SK-N-MC (cell line): ENCODE measurements at regions not wholly inside any gene's neighbourhood (a gene's known extent, or its start where the extent isn't known, plus 50 kb on each side); places are given as distances from the start of the nearest gene placed in this dataset.

Experiments
- EZH2 ChIP-seq: fragments of 200-600 bp; sonication (generic); IDR thresholded peaks from one replicate; pipeline ENCODE4 v1.6.1; 2017; ENCODE audit warnings: antibody characterized with exemption
- POLR2AphosphoS5 ChIP-seq: IDR thresholded peaks from 2 replicates; pipeline ENCODE4 v1.6.1; 2012; ENCODE audit warnings: mild to moderate bottlenecking, low read depth, low read length, borderline replicate concordance

- TF ChIP-seq POLR2AphosphoS5 (no peak), EZH2 (no peak)
These were observed 357.5 kb downstream of the TAF11L14 start for GRCh38 chr5:17991775-17992174.
